HUES48 (cell line): ENCODE measurements at regions not wholly inside any gene's neighbourhood (a gene's known extent, or its start where the extent isn't known, plus 50 kb on each side); places are given as distances from the start of the nearest gene placed in this dataset.

ENCODE experiments used
- H3K27ac ChIP-seq: one replicate; pipeline ENCODE4 v1.7.0; 2013; ENCODE audit warnings: low read depth, low read length, inconsistent platforms
- H3K27me3 ChIP-seq: 2 replicates; pipeline ENCODE4 v1.6.1; 2013; ENCODE audit warnings: mild to moderate bottlenecking, low read length; ENCODE audit not compliant: control insufficient read depth, insufficient read depth
- H3K36me3 ChIP-seq: 2 replicates; pipeline ENCODE4 v1.6.1; 2013; ENCODE audit warnings: low read length; ENCODE audit not compliant: control insufficient read depth, insufficient read depth
- H3K4me1 ChIP-seq: 2 replicates; pipeline ENCODE4 v1.6.1; 2013; ENCODE audit warnings: mild to moderate bottlenecking, low read length; ENCODE audit not compliant: control insufficient read depth, insufficient read depth
- H3K4me3 ChIP-seq: 2 replicates; pipeline ENCODE4 v1.5.1; 2013; ENCODE audit warnings: mild to moderate bottlenecking, low read depth, low read length
- H3K9ac ChIP-seq: 2 replicates; pipeline ENCODE4 v1.6.1; 2013; ENCODE audit warnings: mild to moderate bottlenecking, low read depth, low read length, moderate library complexity
- H3K9me3 ChIP-seq: 2 replicates; pipeline ENCODE4 v1.6.1; 2013; ENCODE audit warnings: low read length; ENCODE audit not compliant: control insufficient read depth, insufficient read depth

DNA sequence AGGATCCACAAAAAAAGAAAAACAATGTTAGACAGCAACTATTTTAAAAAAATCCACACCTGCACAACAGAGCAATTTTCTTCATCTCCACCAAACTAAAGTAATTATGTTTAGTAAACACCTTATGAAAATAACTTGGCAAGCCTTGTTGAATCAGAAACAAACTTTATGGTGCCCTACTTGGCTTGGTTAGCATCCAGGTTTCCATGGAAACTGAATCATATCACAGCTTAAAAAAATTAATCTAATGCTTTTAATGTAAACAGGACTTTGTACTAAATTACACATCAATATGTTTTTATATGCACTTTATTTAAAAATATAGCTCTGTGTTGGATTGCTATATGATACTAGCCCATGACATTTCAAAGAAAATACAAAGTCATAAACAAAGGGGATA lies 1882.4 kb downstream of the SUCLG1 start:
- no peak overlapping the region for H3K27ac ChIP-seq
- H3K4me1 ChIP-seq: no peaks in the 10 kb centered on the region
- H3K36me3 ChIP-seq: no peaks in the 10 kb centered on the region
- H3K9me3 ChIP-seq: no peaks in the 10 kb centered on the region
- H3K27me3 ChIP-seq: no peaks in the 10 kb centered on the region
- no peak overlapping the region for H3K9ac ChIP-seq
- H3K4me3 ChIP-seq: no peak overlapping the region

DNA sequence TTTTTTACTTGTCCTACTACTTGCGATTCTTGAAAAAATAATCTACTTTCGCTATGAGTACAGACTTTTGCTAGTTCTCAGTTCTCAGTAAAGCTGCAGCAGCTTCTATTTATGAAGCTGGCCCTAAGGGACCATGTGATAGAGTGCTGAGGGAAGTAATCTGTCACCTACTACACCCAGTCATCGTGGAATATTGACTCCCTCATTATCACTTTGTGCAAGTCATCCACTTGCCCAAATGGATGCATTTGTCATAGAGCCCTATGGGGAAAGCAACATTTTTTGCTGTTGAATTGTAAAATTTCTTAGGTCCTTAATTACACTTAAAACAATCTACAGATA lies 1919.8 kb downstream of the SUCLG1 start:
- no peak overlapping the region for H3K4me3 ChIP-seq
- H3K27me3 ChIP-seq: no peaks in the 10 kb centered on the region

DNA sequence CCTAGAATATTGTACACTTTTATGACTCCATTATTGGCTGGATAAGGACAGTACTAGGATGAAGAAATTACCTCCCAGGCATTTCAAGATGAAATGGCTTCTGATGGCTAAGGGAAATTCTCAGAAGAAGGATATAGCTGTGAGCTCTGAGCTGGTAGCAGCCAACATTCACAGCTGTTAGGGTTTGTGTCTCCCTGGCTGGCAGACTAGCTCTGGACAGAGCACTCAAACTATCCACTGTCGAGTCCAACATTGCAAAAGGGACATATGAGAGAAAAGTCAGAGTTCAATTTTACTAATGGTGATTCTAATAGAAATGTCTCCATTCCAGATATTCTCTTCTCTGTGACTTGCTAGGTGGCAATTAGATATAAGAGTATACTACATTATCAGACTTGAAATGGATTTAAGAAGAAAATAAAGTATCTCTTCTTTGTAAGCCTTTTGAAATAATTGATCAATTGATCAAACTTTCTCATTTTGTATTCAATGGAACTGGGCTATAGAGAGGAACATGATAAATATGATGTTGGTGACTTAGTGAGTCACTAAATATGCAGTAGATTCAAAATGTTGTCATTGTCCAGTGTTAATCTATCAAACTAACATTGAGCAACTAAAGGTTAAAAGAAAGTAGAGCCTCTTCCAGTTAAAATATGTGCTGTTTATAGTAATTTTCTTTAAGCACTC lies 1920.3 kb downstream of the SUCLG1 start:
- H3K27me3 ChIP-seq: no peaks in the 10 kb centered on the region
- no peak overlapping the region for H3K9ac ChIP-seq
- no peak overlapping the region for H3K4me3 ChIP-seq
- no peaks in the 10 kb centered on the region for H3K9me3 ChIP-seq
- no peaks in the 10 kb centered on the region for H3K36me3 ChIP-seq
- no peak overlapping the region for H3K27ac ChIP-seq
- H3K4me1 ChIP-seq: no peaks in the 10 kb centered on the region

More for the DNA sequence above, 1919.8 kb downstream of the SUCLG1 start:
- Histone ChIP-seq H3K27ac (no peak overlapping the region), H3K9me3 (no peaks in the 10 kb centered on the region), H3K36me3 (no peaks in the 10 kb centered on the region), H3K9ac (no peak overlapping the region), H3K4me1 (no peaks in the 10 kb centered on the region)

GRCh38 chr2:82528288-82528687 lies 1930.8 kb downstream of the SUCLG1 start:
- no peaks in the 10 kb centered on the region for H3K9me3 ChIP-seq
- H3K9ac ChIP-seq: no peak overlapping the region
- H3K27me3 ChIP-seq: no peaks in the 10 kb centered on the region
- H3K4me1 ChIP-seq: no peaks in the 10 kb centered on the region
- no peaks in the 10 kb centered on the region for H3K36me3 ChIP-seq
- no peak overlapping the region for H3K27ac ChIP-seq
- H3K4me3 ChIP-seq: no peak overlapping the region

GRCh38 chr2:82527124-82527523 lies 1932.0 kb downstream of the SUCLG1 start:
- Histone ChIP-seq H3K27ac (no peak overlapping the region), H3K4me1 (no peaks in the 10 kb centered on the region), H3K4me3 (no peak overlapping the region), H3K27me3 (no peaks in the 10 kb centered on the region), H3K9ac (no peak overlapping the region), H3K36me3 (no peaks in the 10 kb centered on the region), H3K9me3 (no peaks in the 10 kb centered on the region)

GRCh38 chr2:82526277-82526676 lies 1932.8 kb downstream of the SUCLG1 start:
- Histone ChIP-seq H3K27me3 (no peaks in the 10 kb centered on the region), H3K9ac (no peak overlapping the region), H3K4me1 (no peaks in the 10 kb centered on the region), H3K27ac (no peak overlapping the region), H3K36me3 (no peaks in the 10 kb centered on the region), H3K9me3 (no peaks in the 10 kb centered on the region), H3K4me3 (no peak overlapping the region)

DNA sequence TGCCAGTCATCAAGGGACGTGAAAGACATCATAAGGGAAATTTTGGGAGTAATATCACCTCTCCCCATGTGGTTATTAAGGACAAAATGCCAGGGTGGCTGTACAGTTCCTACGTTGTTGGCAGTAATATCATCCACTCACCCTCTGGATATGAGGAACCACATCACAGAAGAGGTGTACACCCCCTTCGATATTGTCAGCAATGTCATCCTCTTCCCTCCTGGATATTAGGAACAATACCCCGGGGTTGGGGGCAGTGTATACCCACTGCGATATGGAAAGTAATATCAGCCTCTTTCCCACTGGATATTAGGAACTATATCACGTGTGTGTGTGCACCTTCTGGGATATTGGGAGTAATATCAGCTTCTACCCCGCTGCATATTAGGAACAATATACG lies 1933.3 kb downstream of the SUCLG1 start:
- Histone ChIP-seq H3K9ac (no peak overlapping the region), H3K4me3 (no peak overlapping the region), H3K4me1 (no peaks in the 10 kb centered on the region), H3K36me3 (no peaks in the 10 kb centered on the region), H3K27ac (no peak overlapping the region), H3K9me3 (no peaks in the 10 kb centered on the region), H3K27me3 (no peaks in the 10 kb centered on the region)

DNA sequence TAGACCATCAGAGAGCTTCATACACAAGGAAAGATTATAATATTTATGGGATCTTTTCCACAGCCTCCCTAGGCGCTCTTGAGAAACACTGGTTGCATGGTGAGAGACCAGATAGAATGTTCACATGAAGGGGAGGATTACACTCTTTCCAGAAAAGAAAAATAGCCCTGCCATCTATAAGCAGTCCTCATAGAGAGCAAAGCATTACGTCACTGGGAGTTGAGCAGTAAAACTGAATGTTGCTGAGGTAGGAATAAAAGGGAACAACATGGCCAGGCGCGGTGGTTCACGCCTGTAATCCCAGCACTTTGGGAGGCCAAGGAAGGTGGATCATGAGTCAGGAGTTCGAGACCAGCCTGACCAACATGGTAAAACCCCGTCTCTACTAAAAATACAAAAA lies 1934.3 kb downstream of the SUCLG1 start:
- Histone ChIP-seq H3K27me3 (no peaks in the 10 kb centered on the region), H3K4me3 (no peak overlapping the region), H3K36me3 (no peaks in the 10 kb centered on the region), H3K9ac (no peak overlapping the region), H3K27ac (no peak overlapping the region), H3K4me1 (no peaks in the 10 kb centered on the region), H3K9me3 (no peaks in the 10 kb centered on the region)

- Histone ChIP-seq H3K27me3 (no peaks in the 10 kb centered on the region), H3K36me3 (no peaks in the 10 kb centered on the region), H3K27ac (no peak overlapping the region), H3K4me3 (no peak overlapping the region), H3K4me1 (no peaks in the 10 kb centered on the region), H3K9ac (no peak overlapping the region), H3K9me3 (peaks cover 13% of the 10 kb centered on the region; the same call in 1 of the 2 replicates)
Measured at GRCh38 chr2:82511894-82512293, 1947.2 kb downstream of the SUCLG1 start.

- Histone ChIP-seq H3K9ac (no peak overlapping the region), H3K27ac (no peak overlapping the region), H3K27me3 (no peaks in the 10 kb centered on the region), H3K9me3 (peaks cover 13% of the 10 kb centered on the region; the same call in 1 of the 2 replicates), H3K36me3 (no peaks in the 10 kb centered on the region), H3K4me3 (no peak overlapping the region), H3K4me1 (no peaks in the 10 kb centered on the region)
Measured at GRCh38 chr2:82508702-82509101, 1950.4 kb downstream of the SUCLG1 start.

DNA sequence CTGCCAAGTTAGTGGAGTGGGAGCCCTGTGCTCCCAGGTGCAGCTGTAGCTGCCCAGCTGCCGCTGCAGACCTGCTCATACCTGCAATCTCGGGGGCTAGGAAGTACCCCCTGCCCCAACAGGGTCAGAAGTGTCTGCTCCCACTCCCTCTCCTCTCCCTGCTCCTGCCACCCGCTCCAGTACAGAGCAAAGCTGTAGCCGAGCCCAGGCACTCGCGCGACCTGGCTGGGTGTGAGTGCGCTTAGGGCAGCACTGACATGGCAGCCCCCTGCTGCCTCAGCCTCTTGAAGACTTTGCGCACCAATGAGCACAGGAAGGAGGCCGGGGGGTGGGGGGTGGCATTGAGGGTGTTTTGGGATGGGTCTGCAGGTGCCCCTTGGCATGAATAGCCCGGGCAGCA lies 1951.4 kb downstream of the SUCLG1 start:
- no peaks in the 10 kb centered on the region for H3K4me1 ChIP-seq
- H3K27me3 ChIP-seq: no peaks in the 10 kb centered on the region
- no peak overlapping the region for H3K9ac ChIP-seq
- peaks cover 13% of the 10 kb centered on the region; the same call in 1 of the 2 replicates for H3K9me3 ChIP-seq
- no peak overlapping the region for H3K27ac ChIP-seq
- no peaks in the 10 kb centered on the region for H3K36me3 ChIP-seq
- H3K4me3 ChIP-seq: no peak overlapping the region
